ENCODE measurements at regions not wholly inside any gene's neighbourhood (a gene's known extent, or its start where the extent isn't known, plus 50 kb on each side); places are given as distances from the start of the nearest gene placed in this dataset.

GRCh38 chr1:4087530-4088420 lies 187.7 kb upstream of the C1orf174 start:
- no peak for TF ChIP-seq POLR2A (IDR thresholded peaks at IDR 0.05)
- no peak for TF ChIP-seq CTCF (IDR thresholded peaks at IDR 0.05)
- TF ChIP-seq EP300 (IDR thresholded peaks at IDR 0.05), result no peak

GRCh38 chr1:4088676-4089075 lies 188.6 kb upstream of the C1orf174 start:
- no peak overlapping the region for H3K4me3 ChIP-seq
- H3K27me3 ChIP-seq, result no peaks in the 10 kb centered on the region
- no peak overlapping the region for H3K27ac ChIP-seq
- no peak for DNase-seq (ENCODE audit: low spot score in 2 of 2)
- H3K36me3 ChIP-seq, result no peaks in the 10 kb centered on the region
- H3K9me3 ChIP-seq, result peaks cover 0 to 58% (median 0%) of the 10 kb centered on the region in 4 donors
- 83 to 84% methylated on average over 15 of the region's 15 CpGs for WGBS, 2 donors
- H3K4me1 ChIP-seq, result no peaks in the 10 kb centered on the region
- no peak for TF ChIP-seq POLR2A (IDR thresholded peaks at IDR 0.05)
- no peak for TF ChIP-seq CTCF (IDR thresholded peaks at IDR 0.05)
- no peak for TF ChIP-seq EP300 (IDR thresholded peaks at IDR 0.05)

More at GRCh38 chr1:4087530-4088420, 187.7 kb upstream of the C1orf174 start:
- Histone ChIP-seq H3K4me1 (peaks cover 0 to 6% (median 0%) of the 10 kb centered on the region in 4 donors), H3K4me3 (no peak overlapping the region), H3K36me3 (no peaks in the 10 kb centered on the region), H3K27me3 (no peaks in the 10 kb centered on the region), H3K27ac (no peak overlapping the region), H3K9me3 (peaks cover 0 to 50% (median 0%) of the 10 kb centered on the region in 4 donors)
- WGBS, 2 donors, result 76 to 79% methylated on average over 9 of the region's 9 CpGs
- no peak for DNase-seq (ENCODE audit: low spot score in 2 of 2)

- Histone ChIP-seq H3K9me3 (peaks cover 0 to 66% (median 0%) of the 10 kb centered on the region in 4 donors), H3K4me3 (no peak overlapping the region), H3K27ac (no peak overlapping the region), H3K27me3 (no peaks in the 10 kb centered on the region), H3K4me1 (no peaks in the 10 kb centered on the region), H3K36me3 (no peaks in the 10 kb centered on the region)
- TF ChIP-seq EP300 (IDR thresholded peaks at IDR 0.05) (no peak), POLR2A (IDR thresholded peaks at IDR 0.05) (no peak), CTCF (IDR thresholded peaks at IDR 0.05) (no peak)
- DNase-seq (ENCODE audit: low spot score in 2 of 2), result no peak
- 81 to 85% methylated on average over 15 of the region's 15 CpGs for WGBS, 2 donors
Observed at GRCh38 chr1:4089421-4090175, 189.5 kb upstream of the C1orf174 start.

GRCh38 chr1:4090556-4090955 lies 190.5 kb upstream of the C1orf174 start:
- Histone ChIP-seq H3K27ac (no peak overlapping the region), H3K36me3 (no peaks in the 10 kb centered on the region), H3K9me3 (peaks cover 0 to 73% (median 0%) of the 10 kb centered on the region in 4 donors), H3K27me3 (no peaks in the 10 kb centered on the region), H3K4me3 (no peak overlapping the region), H3K4me1 (no peaks in the 10 kb centered on the region)
- no peak for DNase-seq (ENCODE audit: low spot score in 2 of 2)
- no peak for TF ChIP-seq POLR2A (IDR thresholded peaks at IDR 0.05)
- TF ChIP-seq EP300 (IDR thresholded peaks at IDR 0.05), result no peak
- WGBS, 2 donors, result 27 to 43% methylated on average over 3 to 5 of the region's 5 CpGs

GRCh38 chr1:4090976-4091660 lies 191.0 kb upstream of the C1orf174 start:
- H3K27me3 ChIP-seq, result no peaks in the 10 kb centered on the region
- no peak overlapping the region for H3K27ac ChIP-seq
- TF ChIP-seq EP300 (IDR thresholded peaks at IDR 0.05), result no peak
- no peak for TF ChIP-seq POLR2A (IDR thresholded peaks at IDR 0.05)
- TF ChIP-seq CTCF (IDR thresholded peaks at IDR 0.05), result no peak
- no peak overlapping the region for H3K4me3 ChIP-seq
- no peaks in the 10 kb centered on the region for H3K4me1 ChIP-seq
- H3K36me3 ChIP-seq, result no peaks in the 10 kb centered on the region
- peaks cover 0 to 79% (median 0%) of the 10 kb centered on the region in 4 donors for H3K9me3 ChIP-seq
- DNase-seq (ENCODE audit: low spot score in 2 of 2), result no peak
- 86 to 89% methylated on average over 6 of the region's 6 CpGs for WGBS, 2 donors

All from tibial nerve (tissue), 4 donors.